PFSK-1 (cell line): ENCODE measurements at regions not wholly inside any gene's neighbourhood (a gene's known extent, or its start where the extent isn't known, plus 50 kb on each side); places are given as distances from the start of the nearest gene placed in this dataset.

Experiments
- FOXP2 ChIP-seq: optimal IDR thresholded peaks from 2 replicates; pipeline ENCODE3; 2011; ENCODE audit warnings: borderline replicate concordance, control low read depth, inconsistent platforms; ENCODE audit not compliant: insufficient read depth; ENCODE audit errors: extremely low read length, extremely low read depth
- POLR2AphosphoS5 ChIP-seq: IDR thresholded peaks from 2 replicates; pipeline ENCODE4 v1.6.1; 2012; ENCODE audit warnings: low read depth, mild to moderate bottlenecking, control low read depth, low read length, moderate library complexity
- SIN3A ChIP-seq: IDR thresholded peaks from 2 replicates; pipeline ENCODE4 v1.6.1; 2012; ENCODE audit warnings: mild to moderate bottlenecking, low read length, moderate library complexity, borderline replicate concordance; ENCODE audit not compliant: insufficient read depth
- TAF1 ChIP-seq: IDR thresholded peaks from 2 replicates; pipeline ENCODE4 v1.6.1; 2012; ENCODE audit warnings: low read length, control low read depth, borderline replicate concordance; ENCODE audit not compliant: insufficient read depth
- TF ChIP-seq, protein P1 (sequence below), 2 experiments: IDR thresholded peaks; 2 replicates each; pipeline versions ENCODE4 v1.6.1 to v1.8.0; 2011 to 2012; ENCODE audit warnings: low read depth in 2 of 2, low read length in 2 of 2, control low read depth in 1 of 2, inconsistent platforms in 1 of 2, mild to moderate bottlenecking in 1 of 2, moderate library complexity in 1 of 2; ENCODE audit not compliant: insufficient read depth in 1 of 2

DNA sequence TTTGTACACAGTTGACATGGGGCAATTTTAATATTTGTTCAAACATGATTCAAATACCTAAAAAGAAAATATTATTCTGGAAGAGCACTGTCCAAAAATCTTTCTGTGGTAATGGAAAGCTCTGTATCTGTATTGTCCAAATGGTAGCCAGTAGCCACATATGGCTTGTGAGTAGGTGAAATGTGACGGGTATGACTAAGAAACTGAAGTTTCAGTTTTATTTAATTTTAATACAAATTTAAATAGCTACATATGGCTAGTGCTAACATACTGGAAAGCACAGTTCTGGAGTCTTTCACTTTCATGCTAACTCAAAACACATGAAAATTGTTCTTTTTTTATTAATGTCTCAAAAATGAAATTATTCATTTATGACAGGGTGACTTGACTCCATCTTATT, 132.6 kb downstream of the PLK2 start:
- TF ChIP-seq SIN3A (no peak), TAF1 (no peak), FOXP2 (no peak), POLR2AphosphoS5 (no peak)
- TF ChIP-seq, protein P1, sequence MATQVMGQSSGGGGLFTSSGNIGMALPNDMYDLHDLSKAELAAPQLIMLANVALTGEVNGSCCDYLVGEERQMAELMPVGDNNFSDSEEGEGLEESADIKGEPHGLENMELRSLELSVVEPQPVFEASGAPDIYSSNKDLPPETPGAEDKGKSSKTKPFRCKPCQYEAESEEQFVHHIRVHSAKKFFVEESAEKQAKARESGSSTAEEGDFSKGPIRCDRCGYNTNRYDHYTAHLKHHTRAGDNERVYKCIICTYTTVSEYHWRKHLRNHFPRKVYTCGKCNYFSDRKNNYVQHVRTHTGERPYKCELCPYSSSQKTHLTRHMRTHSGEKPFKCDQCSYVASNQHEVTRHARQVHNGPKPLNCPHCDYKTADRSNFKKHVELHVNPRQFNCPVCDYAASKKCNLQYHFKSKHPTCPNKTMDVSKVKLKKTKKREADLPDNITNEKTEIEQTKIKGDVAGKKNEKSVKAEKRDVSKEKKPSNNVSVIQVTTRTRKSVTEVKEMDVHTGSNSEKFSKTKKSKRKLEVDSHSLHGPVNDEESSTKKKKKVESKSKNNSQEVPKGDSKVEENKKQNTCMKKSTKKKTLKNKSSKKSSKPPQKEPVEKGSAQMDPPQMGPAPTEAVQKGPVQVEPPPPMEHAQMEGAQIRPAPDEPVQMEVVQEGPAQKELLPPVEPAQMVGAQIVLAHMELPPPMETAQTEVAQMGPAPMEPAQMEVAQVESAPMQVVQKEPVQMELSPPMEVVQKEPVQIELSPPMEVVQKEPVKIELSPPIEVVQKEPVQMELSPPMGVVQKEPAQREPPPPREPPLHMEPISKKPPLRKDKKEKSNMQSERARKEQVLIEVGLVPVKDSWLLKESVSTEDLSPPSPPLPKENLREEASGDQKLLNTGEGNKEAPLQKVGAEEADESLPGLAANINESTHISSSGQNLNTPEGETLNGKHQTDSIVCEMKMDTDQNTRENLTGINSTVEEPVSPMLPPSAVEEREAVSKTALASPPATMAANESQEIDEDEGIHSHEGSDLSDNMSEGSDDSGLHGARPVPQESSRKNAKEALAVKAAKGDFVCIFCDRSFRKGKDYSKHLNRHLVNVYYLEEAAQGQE (IDR thresholded peaks at IDR 0.05; ENCODE audit: insufficient read depth in 1 of 2, low read depth in 2 of 2, low read length in 2 of 2), result no peak

- TF ChIP-seq, protein P1 (IDR thresholded peaks at IDR 0.05; ENCODE audit: insufficient read depth in 1 of 2, low read depth in 2 of 2, low read length in 2 of 2), result no peak
- TF ChIP-seq POLR2AphosphoS5, result no peak
- no peak for TF ChIP-seq SIN3A
- no peak for TF ChIP-seq FOXP2
- TF ChIP-seq TAF1, result no peak
These were observed 133.9 kb downstream of the PLK2 start for GRCh38 chr5:58326022-58326421.

DNA sequence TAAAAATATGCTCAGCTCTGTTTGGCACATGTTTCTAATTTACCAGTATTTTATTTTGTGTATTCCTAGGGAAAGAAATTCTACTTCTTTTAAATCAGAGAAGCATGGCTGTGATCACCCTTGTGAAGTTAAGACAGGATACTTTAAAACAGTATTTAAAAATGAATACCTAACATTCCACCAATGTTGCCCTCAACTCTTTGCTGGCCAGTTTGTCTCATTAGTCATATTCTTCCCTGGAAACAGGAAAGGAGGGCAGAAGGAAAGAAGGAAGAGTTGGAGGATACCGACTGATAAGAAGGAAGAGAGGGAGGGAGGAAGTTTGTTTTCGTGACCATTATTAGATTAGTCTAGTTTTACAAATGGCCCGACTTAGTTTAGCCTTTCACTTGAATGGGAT, 137.4 kb downstream of the PLK2 start:
- TF ChIP-seq, protein P1 (IDR thresholded peaks at IDR 0.05; ENCODE audit: insufficient read depth in 1 of 2, low read depth in 2 of 2, low read length in 2 of 2), result no peak
- TF ChIP-seq POLR2AphosphoS5 (no peak), SIN3A (no peak), TAF1 (no peak), FOXP2 (no peak)

- TF ChIP-seq, protein P1 (IDR thresholded peaks at IDR 0.05; ENCODE audit: insufficient read depth in 1 of 2, low read depth in 2 of 2, low read length in 2 of 2), result no peak
- no peak for TF ChIP-seq SIN3A
- no peak for TF ChIP-seq POLR2AphosphoS5
- no peak for TF ChIP-seq TAF1
- no peak for TF ChIP-seq FOXP2
These were observed 141.4 kb downstream of the PLK2 start for GRCh38 chr5:58318468-58318867.

DNA sequence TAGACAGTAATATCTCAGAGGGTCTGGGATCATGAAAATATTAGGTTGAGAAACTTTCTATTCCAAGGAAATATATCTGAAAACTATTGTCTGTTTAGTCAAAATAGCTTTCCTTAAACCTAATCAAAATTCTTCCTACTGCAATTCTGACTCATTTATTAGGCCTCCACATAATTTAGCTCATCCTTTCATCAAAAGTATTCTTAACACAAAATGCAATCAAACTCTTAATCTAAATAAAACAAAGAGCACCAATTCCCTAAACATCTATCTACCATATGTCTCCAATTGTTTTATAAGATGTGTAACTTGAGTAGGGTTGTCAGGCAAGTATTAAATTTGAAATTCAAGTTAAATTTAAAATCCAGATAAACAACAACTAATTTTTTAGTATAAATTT, 142.1 kb downstream of the PLK2 start:
- TF ChIP-seq POLR2AphosphoS5 (no peak), FOXP2 (no peak), SIN3A (no peak), TAF1 (no peak)
- TF ChIP-seq, protein P1 (IDR thresholded peaks at IDR 0.05; ENCODE audit: insufficient read depth in 1 of 2, low read depth in 2 of 2, low read length in 2 of 2), result no peak
